ENCODE measurements at regions not wholly inside any gene's neighbourhood (a gene's known extent, or its start where the extent isn't known, plus 50 kb on each side); places are given as distances from the start of the nearest gene placed in this dataset.

- TF ChIP-seq POU2F2 (IDR thresholded peaks at IDR 0.05; ENCODE audit: low read depth, low read length): no peak
- no peak for TF ChIP-seq POLR2A (IDR thresholded peaks at IDR 0.05; ENCODE audit: low read depth, low read length)
- no peak for TF ChIP-seq POLR2AphosphoS5 (IDR thresholded peaks at IDR 0.05; ENCODE audit: low read depth, low read length)
Observed at GRCh38 chr10:21184216-21184615, 287.1 kb upstream of the NEBL start.

All from GM12891 (cell line).